Inferior parietal cortex (tissue), 1 donor: ENCODE measurements at regions not wholly inside any gene's neighbourhood (a gene's known extent, or its start where the extent isn't known, plus 50 kb on each side); places are given as distances from the start of the nearest gene placed in this dataset.

Source experiments
- DNase-seq: peaks from one replicate; pipeline ENCODE4 v3.0.0-alpha.2; 2016; ENCODE audit errors: extremely low spot score

- DNase-seq: no peak
These were observed 84.1 kb upstream of the SPATA31D4 start for GRCh38 chr9:81844131-81844567.

- DNase-seq: no peak
These were observed 80.9 kb upstream of the SPATA31D4 start for GRCh38 chr9:81847181-81847915.

- peak; percentile 67 for DNase-seq
These were observed 79.8 kb upstream of the SPATA31D4 start for GRCh38 chr9:81848472-81848871.

GRCh38 chr9:81849631-81850259 lies 78.5 kb upstream of the SPATA31D4 start:
- DNase-seq: no peak

- no peak for DNase-seq
These were observed 77.5 kb upstream of the SPATA31D4 start for GRCh38 chr9:81850724-81851123.

GRCh38 chr9:81851340-81851739 lies 76.9 kb upstream of the SPATA31D4 start:
- no peak for DNase-seq

- no peak for DNase-seq
These were observed 75.4 kb upstream of the SPATA31D4 start for GRCh38 chr9:81852820-81853219.

GRCh38 chr9:81855538-81855937 lies 72.7 kb upstream of the SPATA31D4 start:
- no peak for DNase-seq

- DNase-seq: no peak
These were observed 69.4 kb upstream of the SPATA31D4 start for GRCh38 chr9:81858657-81859430.

- no peak for DNase-seq
These were observed 67.6 kb upstream of the SPATA31D4 start for GRCh38 chr9:81860581-81860980.

- no peak for DNase-seq
These were observed 66.6 kb upstream of the SPATA31D4 start for GRCh38 chr9:81861644-81862043.

GRCh38 chr9:81868145-81868544 lies 60.1 kb upstream of the SPATA31D4 start:
- DNase-seq: no peak

- DNase-seq: no peak
These were observed 56.5 kb upstream of the SPATA31D4 start for GRCh38 chr9:81871695-81872094.

GRCh38 chr9:81874250-81874649 lies 54.0 kb upstream of the SPATA31D4 start:
- no peak for DNase-seq

- no peak for DNase-seq
These were observed 53.3 kb upstream of the SPATA31D4 start for GRCh38 chr9:81874931-81875330.

GRCh38 chr9:81877047-81877446 lies 51.2 kb upstream of the SPATA31D4 start:
- no peak for DNase-seq
